ENCODE measurements at regions not wholly inside any gene's neighbourhood (a gene's known extent, or its start where the extent isn't known, plus 50 kb on each side); places are given as distances from the start of the nearest gene placed in this dataset.

DNA sequence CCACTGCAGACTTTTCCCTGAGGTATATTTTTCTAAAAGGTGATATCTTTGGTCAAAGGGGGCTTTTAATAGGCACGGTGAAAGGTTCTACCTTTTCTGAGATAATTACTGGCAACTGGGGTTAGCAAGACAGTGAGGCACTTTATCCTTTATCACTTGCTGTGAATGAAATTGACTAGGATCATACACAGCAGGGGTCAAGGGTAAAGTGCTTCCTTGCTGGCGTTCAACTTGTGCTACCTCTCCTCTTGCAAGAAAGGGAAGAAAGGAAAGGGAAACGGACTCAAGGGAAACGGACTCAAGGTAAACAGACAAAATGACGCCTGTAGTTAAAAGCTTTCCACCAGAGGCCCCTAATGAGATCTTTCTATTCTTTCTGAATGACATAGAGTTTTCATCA lies 78.6 kb upstream of the RAPGEF2 start:
- POLR2A ChIA-PET: no interaction called here
- H3K27me3 Mint-ChIP-seq (ENCODE audit: insufficient read depth, unreplicated experiment): no peaks in the 10 kb centered on the region
- intact Hi-C loops (cut with micrococcal nuclease): loop anchor here (5.0 kb wide), 1 partner anchor 167 kb away; no protein-coding TSS in a partner anchor
- H3K27ac Mint-ChIP-seq (ENCODE audit: low read depth, unreplicated experiment): no peak overlapping the region
- H3K4me1 Mint-ChIP-seq (ENCODE audit: insufficient read depth, unreplicated experiment): no peaks in the 10 kb centered on the region
- H3K4me3 Mint-ChIP-seq (ENCODE audit: unreplicated experiment): no peak overlapping the region
- DNase-seq (ENCODE audit: unreplicated experiment): no peak
- H3K9me3 Mint-ChIP-seq (ENCODE audit: unreplicated experiment): no peaks in the 10 kb centered on the region
- CTCF ChIA-PET: no interaction called here
- H3K36me3 Mint-ChIP-seq (ENCODE audit: insufficient read depth, unreplicated experiment): no peaks in the 10 kb centered on the region
- BruUV-seq (replicated peaks): no TSS peak
- TF ChIP-seq, protein P1, sequence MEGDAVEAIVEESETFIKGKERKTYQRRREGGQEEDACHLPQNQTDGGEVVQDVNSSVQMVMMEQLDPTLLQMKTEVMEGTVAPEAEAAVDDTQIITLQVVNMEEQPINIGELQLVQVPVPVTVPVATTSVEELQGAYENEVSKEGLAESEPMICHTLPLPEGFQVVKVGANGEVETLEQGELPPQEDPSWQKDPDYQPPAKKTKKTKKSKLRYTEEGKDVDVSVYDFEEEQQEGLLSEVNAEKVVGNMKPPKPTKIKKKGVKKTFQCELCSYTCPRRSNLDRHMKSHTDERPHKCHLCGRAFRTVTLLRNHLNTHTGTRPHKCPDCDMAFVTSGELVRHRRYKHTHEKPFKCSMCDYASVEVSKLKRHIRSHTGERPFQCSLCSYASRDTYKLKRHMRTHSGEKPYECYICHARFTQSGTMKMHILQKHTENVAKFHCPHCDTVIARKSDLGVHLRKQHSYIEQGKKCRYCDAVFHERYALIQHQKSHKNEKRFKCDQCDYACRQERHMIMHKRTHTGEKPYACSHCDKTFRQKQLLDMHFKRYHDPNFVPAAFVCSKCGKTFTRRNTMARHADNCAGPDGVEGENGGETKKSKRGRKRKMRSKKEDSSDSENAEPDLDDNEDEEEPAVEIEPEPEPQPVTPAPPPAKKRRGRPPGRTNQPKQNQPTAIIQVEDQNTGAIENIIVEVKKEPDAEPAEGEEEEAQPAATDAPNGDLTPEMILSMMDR (IDR thresholded peaks at IDR 0.05; ENCODE audit: unreplicated experiment): no peak

DNA sequence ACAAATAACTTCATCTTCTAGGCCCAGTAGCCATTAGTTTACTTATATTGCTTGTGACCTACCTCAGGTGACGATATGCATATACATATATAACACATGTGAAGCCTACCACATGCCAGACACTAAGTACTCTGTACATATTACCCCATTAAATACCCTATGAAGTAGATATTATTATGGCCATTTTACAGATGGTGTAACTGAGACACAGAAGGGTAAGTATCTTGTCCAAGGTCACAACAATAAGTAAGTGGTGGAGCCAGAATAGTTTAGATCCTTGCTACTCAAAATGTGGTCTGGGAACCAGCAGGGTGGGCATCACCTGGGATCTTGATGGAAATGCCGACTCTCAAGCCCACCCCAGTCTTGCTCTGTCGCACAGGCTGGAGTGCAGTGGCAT lies 78.1 kb upstream of the RAPGEF2 start:
- intact Hi-C loops (cut with micrococcal nuclease): loop anchor here (5.0 kb wide), 1 partner anchor 168 kb away; no protein-coding TSS in a partner anchor
- no peaks in the 10 kb centered on the region for H3K36me3 Mint-ChIP-seq (ENCODE audit: insufficient read depth, unreplicated experiment)
- no peak overlapping the region for H3K4me3 Mint-ChIP-seq (ENCODE audit: unreplicated experiment)
- BruUV-seq (replicated peaks): no TSS peak
- no peak for DNase-seq (ENCODE audit: unreplicated experiment)
- CTCF ChIA-PET: interaction anchor here (0.6 kb wide), 1 partner anchor 121 kb away, joined by 3 read pairs; no protein-coding TSS in a partner anchor
- H3K27ac Mint-ChIP-seq (ENCODE audit: low read depth, unreplicated experiment): no peak overlapping the region
- POLR2A ChIA-PET: no interaction called here
- TF ChIP-seq, protein P1 (IDR thresholded peaks at IDR 0.05; ENCODE audit: unreplicated experiment): no peak
- H3K4me1 Mint-ChIP-seq (ENCODE audit: insufficient read depth, unreplicated experiment): no peaks in the 10 kb centered on the region
- no peaks in the 10 kb centered on the region for H3K9me3 Mint-ChIP-seq (ENCODE audit: unreplicated experiment)
- no peaks in the 10 kb centered on the region for H3K27me3 Mint-ChIP-seq (ENCODE audit: insufficient read depth, unreplicated experiment)

DNA sequence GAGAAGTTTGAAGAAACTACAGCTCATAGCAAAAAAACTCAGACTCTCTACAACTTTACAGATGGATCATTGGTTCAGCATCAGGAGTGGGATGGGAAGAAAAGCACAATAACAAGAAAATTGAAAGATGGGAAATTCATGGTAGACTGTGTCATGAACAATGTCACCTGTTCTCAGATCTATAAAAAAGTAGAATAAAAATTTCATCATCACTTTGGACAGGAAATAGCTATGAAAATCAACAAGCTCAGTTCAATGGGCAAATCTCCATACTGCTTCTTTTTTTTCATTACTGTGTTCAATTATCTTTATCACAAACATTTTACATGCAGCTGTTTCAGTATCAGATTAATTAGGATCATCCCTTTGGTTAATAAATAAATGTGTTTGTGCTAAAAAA lies 76.5 kb upstream of the RAPGEF2 start:
- intact Hi-C loops (cut with micrococcal nuclease): no loop called here

GRCh38 chr4:159027535-159027934 lies 75.3 kb upstream of the RAPGEF2 start:
- intact Hi-C loops (cut with micrococcal nuclease): no loop called here
- no peaks in the 10 kb centered on the region for H3K27me3 Mint-ChIP-seq (ENCODE audit: insufficient read depth, unreplicated experiment)
- POLR2A ChIA-PET: no interaction called here
- no TSS peak for BruUV-seq (replicated peaks)
- DNase-seq (ENCODE audit: unreplicated experiment): no peak
- no peaks in the 10 kb centered on the region for H3K36me3 Mint-ChIP-seq (ENCODE audit: insufficient read depth, unreplicated experiment)
- H3K4me3 Mint-ChIP-seq (ENCODE audit: unreplicated experiment): no peak overlapping the region
- H3K27ac Mint-ChIP-seq (ENCODE audit: low read depth, unreplicated experiment): no peak overlapping the region
- H3K9me3 Mint-ChIP-seq (ENCODE audit: unreplicated experiment): no peaks in the 10 kb centered on the region
- TF ChIP-seq, protein P1 (IDR thresholded peaks at IDR 0.05; ENCODE audit: unreplicated experiment): no peak
- H3K4me1 Mint-ChIP-seq (ENCODE audit: insufficient read depth, unreplicated experiment): no peaks in the 10 kb centered on the region
- CTCF ChIA-PET: interaction anchor here (1.2 kb wide), 1 partner anchor 77 kb away, joined by 3 read pairs; no protein-coding TSS in a partner anchor

More for the DNA sequence above, 76.5 kb upstream of the RAPGEF2 start:
- no TSS peak for BruUV-seq (replicated peaks)
- no peaks in the 10 kb centered on the region for H3K27me3 Mint-ChIP-seq (ENCODE audit: insufficient read depth, unreplicated experiment)
- TF ChIP-seq, protein P1 (IDR thresholded peaks at IDR 0.05; ENCODE audit: unreplicated experiment): no peak
- no peaks in the 10 kb centered on the region for H3K4me1 Mint-ChIP-seq (ENCODE audit: insufficient read depth, unreplicated experiment)
- no peaks in the 10 kb centered on the region for H3K36me3 Mint-ChIP-seq (ENCODE audit: insufficient read depth, unreplicated experiment)
- H3K9me3 Mint-ChIP-seq (ENCODE audit: unreplicated experiment): no peaks in the 10 kb centered on the region
- no peak for DNase-seq (ENCODE audit: unreplicated experiment)
- ChIA-PET CTCF (interaction anchor here (0.6 to 1.2 kb wide), 3 partner anchors 47 to 238 kb away, joined by 3 to 9 read pairs (median 6); no protein-coding TSS in a partner anchor), POLR2A (interaction anchor here (0.6 to 1.0 kb wide), 3 partner anchors 12 to 47 kb away, joined by 3 to 4 read pairs (median 3); no protein-coding TSS in a partner anchor)
- no peak overlapping the region for H3K27ac Mint-ChIP-seq (ENCODE audit: low read depth, unreplicated experiment)
- no peak overlapping the region for H3K4me3 Mint-ChIP-seq (ENCODE audit: unreplicated experiment)
